ENCODE measurements at regions not wholly inside any gene's neighbourhood (a gene's known extent, or its start where the extent isn't known, plus 50 kb on each side); places are given as distances from the start of the nearest gene placed in this dataset.

- Histone ChIP-seq H3K4me1 (ENCODE audit: control insufficient read depth in 5 of 5, insufficient read depth in 5 of 5, low read length in 5 of 5) (no peaks in the 10 kb centered on the region), H3K27ac (ENCODE audit: low read depth in 1 of 2, low read length in 1 of 2) (no peak overlapping the region), H3K27me3 (ENCODE audit: control insufficient read depth in 3 of 3, insufficient read depth in 3 of 3, low read length in 2 of 3) (no peaks in the 10 kb centered on the region), H3K9ac (ENCODE audit: insufficient read depth in 1 of 2, low read length in 2 of 2) (no peak overlapping the region), H3K9me3 (ENCODE audit: control insufficient read depth in 4 of 4, insufficient read depth in 3 of 4, low read length in 3 of 4) (no peaks in the 10 kb centered on the region), H3K4me3 (no peak overlapping the region), H3K36me3 (ENCODE audit: control insufficient read depth in 4 of 4, insufficient read depth in 4 of 4, low read length in 4 of 4) (no peaks in the 10 kb centered on the region)
- DNase-seq (no peak), ATAC-seq (ENCODE audit: insufficient read depth, low FRiP score) (no peak)
- 87 to 94% methylated on average over 2 of the region's 2 CpGs for WGBS, 2 donors
- TF ChIP-seq, protein P1, sequence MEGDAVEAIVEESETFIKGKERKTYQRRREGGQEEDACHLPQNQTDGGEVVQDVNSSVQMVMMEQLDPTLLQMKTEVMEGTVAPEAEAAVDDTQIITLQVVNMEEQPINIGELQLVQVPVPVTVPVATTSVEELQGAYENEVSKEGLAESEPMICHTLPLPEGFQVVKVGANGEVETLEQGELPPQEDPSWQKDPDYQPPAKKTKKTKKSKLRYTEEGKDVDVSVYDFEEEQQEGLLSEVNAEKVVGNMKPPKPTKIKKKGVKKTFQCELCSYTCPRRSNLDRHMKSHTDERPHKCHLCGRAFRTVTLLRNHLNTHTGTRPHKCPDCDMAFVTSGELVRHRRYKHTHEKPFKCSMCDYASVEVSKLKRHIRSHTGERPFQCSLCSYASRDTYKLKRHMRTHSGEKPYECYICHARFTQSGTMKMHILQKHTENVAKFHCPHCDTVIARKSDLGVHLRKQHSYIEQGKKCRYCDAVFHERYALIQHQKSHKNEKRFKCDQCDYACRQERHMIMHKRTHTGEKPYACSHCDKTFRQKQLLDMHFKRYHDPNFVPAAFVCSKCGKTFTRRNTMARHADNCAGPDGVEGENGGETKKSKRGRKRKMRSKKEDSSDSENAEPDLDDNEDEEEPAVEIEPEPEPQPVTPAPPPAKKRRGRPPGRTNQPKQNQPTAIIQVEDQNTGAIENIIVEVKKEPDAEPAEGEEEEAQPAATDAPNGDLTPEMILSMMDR (IDR thresholded peaks at IDR 0.05; ENCODE audit: control extremely low read depth, extremely low read depth): no peak
These were observed 810.5 kb downstream of the SLC4A3 start for GRCh38 chr2:220437938-220438337.

DNA sequence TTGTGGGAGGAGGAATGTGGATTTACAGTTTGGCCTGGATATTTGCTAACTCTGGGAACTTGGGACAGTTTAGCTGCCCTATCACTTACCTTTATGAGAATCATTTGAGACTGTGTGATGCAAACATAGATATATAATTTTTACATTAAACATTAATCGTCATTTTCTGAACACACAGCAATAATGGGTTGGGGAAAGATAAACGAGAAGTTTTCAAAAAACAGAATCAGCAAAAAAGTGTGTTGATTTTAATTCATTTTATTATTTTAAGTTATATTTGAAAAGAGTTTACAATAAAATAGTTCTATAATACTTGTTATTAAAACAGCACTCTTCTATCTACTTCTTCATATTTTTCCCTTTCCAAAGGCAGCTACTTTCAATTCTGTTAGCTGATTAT is 813.3 kb downstream of the SLC4A3 start:
- Histone ChIP-seq H3K9ac (ENCODE audit: insufficient read depth in 1 of 2, low read length in 2 of 2) (no peak overlapping the region), H3K4me1 (ENCODE audit: control insufficient read depth in 5 of 5, insufficient read depth in 5 of 5, low read length in 5 of 5) (no peaks in the 10 kb centered on the region), H3K4me3 (no peak overlapping the region), H3K27me3 (ENCODE audit: control insufficient read depth in 3 of 3, insufficient read depth in 3 of 3, low read length in 2 of 3) (no peaks in the 10 kb centered on the region), H3K27ac (ENCODE audit: low read depth in 1 of 2, low read length in 1 of 2) (no peak overlapping the region), H3K9me3 (ENCODE audit: control insufficient read depth in 4 of 4, insufficient read depth in 3 of 4, low read length in 3 of 4) (no peaks in the 10 kb centered on the region), H3K36me3 (ENCODE audit: control insufficient read depth in 4 of 4, insufficient read depth in 4 of 4, low read length in 4 of 4) (no peaks in the 10 kb centered on the region)
- ATAC-seq (ENCODE audit: insufficient read depth, low FRiP score) (no peak), DNase-seq (no peak)
- 87 to 94% methylated on average over 2 of the region's 2 CpGs for WGBS, 2 donors
- TF ChIP-seq, protein P1 (IDR thresholded peaks at IDR 0.05; ENCODE audit: control extremely low read depth, extremely low read depth): no peak

GRCh38 chr2:220441404-220441803 is 814.0 kb downstream of the SLC4A3 start:
- no peaks in the 10 kb centered on the region for H3K4me1 ChIP-seq (ENCODE audit: control insufficient read depth in 5 of 5, insufficient read depth in 5 of 5, low read length in 5 of 5)
- ATAC-seq (ENCODE audit: insufficient read depth, low FRiP score) (no peak), DNase-seq (no peak)
- no peak overlapping the region for H3K27ac ChIP-seq (ENCODE audit: low read depth in 1 of 2, low read length in 1 of 2)
- no peak overlapping the region for H3K4me3 ChIP-seq
- no peaks in the 10 kb centered on the region for H3K36me3 ChIP-seq (ENCODE audit: control insufficient read depth in 4 of 4, insufficient read depth in 4 of 4, low read length in 4 of 4)
- no peak overlapping the region for H3K9ac ChIP-seq (ENCODE audit: insufficient read depth in 1 of 2, low read length in 2 of 2)
- H3K9me3 ChIP-seq (ENCODE audit: control insufficient read depth in 4 of 4, insufficient read depth in 3 of 4, low read length in 3 of 4): no peaks in the 10 kb centered on the region
- no peaks in the 10 kb centered on the region for H3K27me3 ChIP-seq (ENCODE audit: control insufficient read depth in 3 of 3, insufficient read depth in 3 of 3, low read length in 2 of 3)
- 89 to 92% methylated on average over 3 of the region's 3 CpGs for WGBS, 2 donors
- TF ChIP-seq, protein P1 (IDR thresholded peaks at IDR 0.05; ENCODE audit: control extremely low read depth, extremely low read depth): no peak

DNA sequence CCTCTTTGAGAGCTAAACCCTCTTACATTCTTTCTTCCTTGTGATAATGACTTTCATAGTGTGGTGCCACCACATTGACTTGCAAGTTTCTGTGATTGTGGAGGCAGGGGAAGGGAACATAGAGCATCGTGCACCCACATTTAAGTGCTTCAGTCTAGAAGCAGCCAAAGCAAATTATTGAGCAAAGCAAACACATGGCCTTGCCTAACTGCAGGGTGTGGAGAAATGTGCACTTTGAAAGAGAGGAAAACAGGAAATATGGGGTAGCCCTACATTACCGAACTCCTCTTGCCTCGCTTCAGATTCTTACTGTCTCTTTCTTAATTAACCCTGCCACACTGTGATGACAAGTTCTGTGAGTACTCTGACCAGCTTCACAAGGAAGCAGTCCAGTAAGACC is 814.6 kb downstream of the SLC4A3 start:
- H3K36me3 ChIP-seq (ENCODE audit: control insufficient read depth in 4 of 4, insufficient read depth in 4 of 4, low read length in 4 of 4): no peaks in the 10 kb centered on the region
- ATAC-seq (ENCODE audit: insufficient read depth, low FRiP score) (no peak), DNase-seq (no peak)
- H3K9ac ChIP-seq (ENCODE audit: insufficient read depth in 1 of 2, low read length in 2 of 2): no peak overlapping the region
- 73 to 78% methylated on average over 3 of the region's 3 CpGs for WGBS, 2 donors
- H3K4me3 ChIP-seq: no peak overlapping the region
- H3K27me3 ChIP-seq (ENCODE audit: control insufficient read depth in 3 of 3, insufficient read depth in 3 of 3, low read length in 2 of 3): no peaks in the 10 kb centered on the region
- TF ChIP-seq, protein P1 (IDR thresholded peaks at IDR 0.05; ENCODE audit: control extremely low read depth, extremely low read depth): no peak
- no peaks in the 10 kb centered on the region for H3K4me1 ChIP-seq (ENCODE audit: control insufficient read depth in 5 of 5, insufficient read depth in 5 of 5, low read length in 5 of 5)
- H3K9me3 ChIP-seq (ENCODE audit: control insufficient read depth in 4 of 4, insufficient read depth in 3 of 4, low read length in 3 of 4): no peaks in the 10 kb centered on the region
- no peak overlapping the region for H3K27ac ChIP-seq (ENCODE audit: low read depth in 1 of 2, low read length in 1 of 2)

Measured in lung (tissue), 11 donors.